K562 (cell line): ENCODE measurements at regions not wholly inside any gene's neighbourhood (a gene's known extent, or its start where the extent isn't known, plus 50 kb on each side); places are given as distances from the start of the nearest gene placed in this dataset.

Experiments used
- ATAC-seq: fragments of 200-7000 bp; cut with Tn5 transposase; 3 replicates; pipeline ENCODE4 v1.9.1; 2020; ENCODE audit warnings: moderate library complexity
- BruUV-seq: library from RNA; stranded (reverse); fragments of 400-500 nt; replicated peaks from 2 replicates; lab custom pipeline; 2021; lab: Mats Ljungman, UMichigan
- CTCF ChIA-PET: fragments of 300-600 bp; formaldehyde crosslinking; extraction: SDS; loops from one replicate; lab custom pipeline; 2021; ENCODE audit warnings: low intra/inter-chr PET ratio; lab: Yijun Ruan, JAX
- POLR2A ChIA-PET: fragments of 300-600, 350-650 bp; sonication (Branson Sonifier 250); formaldehyde crosslinking; extraction: SDS; loops from one replicate; lab custom pipeline; 2021; ENCODE audit warnings: antibody characterized with exemption, inconsistent platforms; lab: Yijun Ruan, JAX
- DNase-seq, 4 experiments: peaks; one replicate each; pipeline versions ENCODE4 v3.0.0 to v3.0.0-alpha.2; 2011 to 2018; ENCODE audit warnings: low spot score in 3 of 4, mixed read lengths in 3 of 4; ENCODE audit errors: extremely low read depth in 1 of 4
- FAIRE-seq: peaks from 2 replicates; lab custom pipeline; 2011; peaks lifted over from hg19 to GRCh38; lab: Jason Lieb, UNC
- H2AFZ ChIP-seq: 2 replicates; pipeline ENCODE4 v1.6.0; 2011; ENCODE audit warnings: low read depth, low read length, control low read depth, inconsistent platforms
- H3K27ac ChIP-seq: fragments of 200-600 bp; 3 replicates; pipeline ENCODE4 v1.8.0; 2011; ENCODE audit warnings: low read depth, mild to moderate bottlenecking, control low read depth, inconsistent platforms, low read length, moderate library complexity, mixed read lengths; ENCODE audit errors: extremely low read depth
- H3K27me3 ChIP-seq, 2 experiments: fragments of 300-600 bp in 1 of 2; 2 replicates in 1 of 2; 3 replicates in 1 of 2; pipeline versions ENCODE4 v1.6.0 to v1.8.0; 2011; ENCODE audit warnings: inconsistent platforms in 2 of 2, low read length in 2 of 2, mild to moderate bottlenecking in 1 of 2, mixed read lengths in 1 of 2, moderate library complexity in 1 of 2; ENCODE audit not compliant: control insufficient read depth in 2 of 2, insufficient read depth in 2 of 2
- H3K36me3 ChIP-seq: fragments of 300-600 bp; 3 replicates; pipeline ENCODE4 v1.8.0; 2011; ENCODE audit warnings: mild to moderate bottlenecking, low read length, inconsistent platforms; ENCODE audit not compliant: control insufficient read depth, insufficient read depth
- H3K4me1 ChIP-seq, 2 experiments: fragments of 200-600 bp in 1 of 2; replicated peaks in 1 of 2; 2 replicates in 1 of 2; 3 replicates in 1 of 2; pipeline versions ENCODE4 v1.5.1 to v1.8.0; 2011; ENCODE audit warnings: inconsistent platforms in 2 of 2, low read length in 2 of 2, mild to moderate bottlenecking in 1 of 2, mixed read lengths in 1 of 2, moderate library complexity in 1 of 2; ENCODE audit not compliant: control insufficient read depth in 2 of 2, insufficient read depth in 2 of 2
- H3K4me2 ChIP-seq: 2 replicates; pipeline ENCODE4 v1.6.1; 2011; ENCODE audit warnings: low read length, control low read depth, inconsistent platforms, mixed read lengths; ENCODE audit not compliant: insufficient read depth
- H3K4me3 ChIP-seq: fragments of 200-600 bp; sonication (generic), shearing (Covaris generic); 2 replicates; pipeline ENCODE4 v1.5.1; 2016; ENCODE audit warnings: control low read depth, inconsistent platforms
- H3K79me2 ChIP-seq: fragments of 200-600 bp; 3 replicates; pipeline ENCODE4 v1.8.0; 2011; ENCODE audit warnings: low read length, inconsistent platforms; ENCODE audit not compliant: control insufficient read depth, insufficient read depth
- H3K9ac ChIP-seq, 2 experiments: 2 replicates each; pipeline versions ENCODE4 v1.6.0 to v1.6.1; 2011; ENCODE audit warnings: low read depth in 2 of 2, low read length in 2 of 2, control low read depth in 1 of 2, inconsistent platforms in 1 of 2, mild to moderate bottlenecking in 1 of 2, mixed read lengths in 1 of 2; ENCODE audit not compliant: insufficient read depth in 1 of 2
- H3K9me1 ChIP-seq: one replicate; pipeline ENCODE4 v1.6.0; 2011; ENCODE audit warnings: inconsistent platforms, mild to moderate bottlenecking, low read length, moderate library complexity; ENCODE audit not compliant: control insufficient read depth, insufficient read depth
- H3K9me3 ChIP-seq: replicated peaks from 2 replicates; pipeline ENCODE4 v1.5.1; 2011; ENCODE audit warnings: low read depth, low read length, inconsistent platforms; ENCODE audit not compliant: control insufficient read depth, insufficient read depth
- H4K20me1 ChIP-seq: replicated peaks from 2 replicates; pipeline ENCODE4 v1.6.1; 2011; ENCODE audit warnings: low read length, inconsistent platforms, mixed read lengths; ENCODE audit not compliant: control insufficient read depth, insufficient read depth
- CBX2 ChIP-seq: fragments of 200-600 bp; sonication (generic); IDR thresholded peaks from one replicate; pipeline ENCODE4 v1.6.1; 2012; ENCODE audit warnings: mild to moderate bottlenecking, low read length, inconsistent platforms; ENCODE audit not compliant: insufficient read depth, poor library complexity, severe bottlenecking
- HEY1 ChIP-seq: fragments of 250-450 bp; sonication (Bioruptor Pico); IDR thresholded peaks from 2 replicates; pipeline ENCODE4 v1.5.0; 2020; ENCODE audit warnings: mild to moderate bottlenecking, moderate library complexity, borderline replicate concordance
- HNRNPL ChIP-seq: fragments of 200-400 bp; formaldehyde crosslinking; IDR thresholded peaks from 2 replicates; pipeline ENCODE4 v1.6.1; 2017; ENCODE audit warnings: low read depth, mild to moderate bottlenecking, low read length
- JUNB ChIP-seq: fragments of 450-650 bp; formaldehyde crosslinking; conservative IDR thresholded peaks from 2 replicates; pipeline ENCODE4 v1.4.0; 2020; ENCODE audit warnings: mild to moderate bottlenecking
- KLF6 ChIP-seq: fragments of 250-450 bp; sonication (Bioruptor Pico); IDR thresholded peaks from 2 replicates; pipeline ENCODE4 v1.4.0; 2020; ENCODE audit warnings: mild to moderate bottlenecking, moderate library complexity, borderline replicate concordance
- SMARCB1 ChIP-seq: IDR thresholded peaks from 2 replicates; pipeline ENCODE4 v1.6.1; 2011; ENCODE audit warnings: improper control_type of control experiment, low read depth; ENCODE audit not compliant: insufficient read length
- SPI1 ChIP-seq: IDR thresholded peaks from 2 replicates; pipeline ENCODE4 v1.6.1; 2011; ENCODE audit warnings: low read depth, low read length, control low read depth, borderline replicate concordance
- TRIM25 ChIP-seq: fragments of 450-650 bp; IDR thresholded peaks from 2 replicates; pipeline ENCODE4 v1.7.0; 2016; ENCODE audit warnings: borderline replicate concordance
- ZNF444 ChIP-seq: fragments of 250-450 bp; sonication (Bioruptor Pico); IDR thresholded peaks from 2 replicates; pipeline ENCODE4 v1.4.0; 2020; ENCODE audit warnings: mild to moderate bottlenecking, moderate library complexity
- ZNF609 ChIP-seq: sonication (generic); formaldehyde crosslinking; IDR thresholded peaks from 2 replicates; pipeline ENCODE4 v1.8.1; 2023; ENCODE audit warnings: missing genetic modification reagents, mild to moderate bottlenecking, borderline replicate concordance
- in situ Hi-C: fragments of 300-500 bp; cut with MboI; formaldehyde crosslinking; loops from 4 replicates; pipeline ENCODE4 v1.15.0; 2018; ENCODE audit warnings: inconsistent platforms, mixed read lengths
- intact Hi-C: fragments of 100-400 bp; cut with micrococcal nuclease; formaldehyde crosslinking; loops from 2 replicates; pipeline ENCODE4 v1.14.2; 2022
- TF ChIP-seq, protein P1 (sequence below): fragments of 450-650 bp; formaldehyde crosslinking; IDR thresholded peaks from 2 replicates; pipeline ENCODE4 v1.4.0; 2020; ENCODE audit warnings: mild to moderate bottlenecking, moderate library complexity
- TF ChIP-seq, protein P2 (sequence below): fragments of 450-650 bp; IDR thresholded peaks from 2 replicates; pipeline ENCODE4 v1.6.1; 2018; ENCODE audit warnings: mild to moderate bottlenecking, low read depth; ENCODE audit not compliant: partially characterized antibody

GRCh38 chr10:3439183-3439582, 266.6 kb upstream of the PITRM1 start:
- intact Hi-C loops, result no loop called here
- no peaks in the 10 kb centered on the region for H3K9me1 ChIP-seq

More at GRCh38 chr10:3439183-3439582, 266.6 kb upstream of the PITRM1 start:
- DNase-seq (no peak), FAIRE-seq (no peak), ATAC-seq (no peak)
- no peak overlapping the region for H3K4me2 ChIP-seq
- no peak overlapping the region for H3K9ac ChIP-seq
- ChIA-PET CTCF (no interaction called here), POLR2A (no interaction called here)
- no peaks in the 10 kb centered on the region; the same call in 1 of the 2 replicates for H4K20me1 ChIP-seq
- no peaks in the 10 kb centered on the region for H3K79me2 ChIP-seq
- H3K9me3 ChIP-seq, result no peaks in the 10 kb centered on the region
- H3K36me3 ChIP-seq, result no peaks in the 10 kb centered on the region
- H3K4me1 ChIP-seq, result no peaks in the 10 kb centered on the region
- H3K4me3 ChIP-seq, result no peak overlapping the region
- TF ChIP-seq, protein P1, sequence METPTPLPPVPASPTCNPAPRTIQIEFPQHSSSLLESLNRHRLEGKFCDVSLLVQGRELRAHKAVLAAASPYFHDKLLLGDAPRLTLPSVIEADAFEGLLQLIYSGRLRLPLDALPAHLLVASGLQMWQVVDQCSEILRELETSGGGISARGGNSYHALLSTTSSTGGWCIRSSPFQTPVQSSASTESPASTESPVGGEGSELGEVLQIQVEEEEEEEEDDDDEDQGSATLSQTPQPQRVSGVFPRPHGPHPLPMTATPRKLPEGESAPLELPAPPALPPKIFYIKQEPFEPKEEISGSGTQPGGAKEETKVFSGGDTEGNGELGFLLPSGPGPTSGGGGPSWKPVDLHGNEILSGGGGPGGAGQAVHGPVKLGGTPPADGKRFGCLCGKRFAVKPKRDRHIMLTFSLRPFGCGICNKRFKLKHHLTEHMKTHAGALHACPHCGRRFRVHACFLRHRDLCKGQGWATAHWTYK (CRISPR knock-in tag), result no peak
- TF ChIP-seq, protein P2, sequence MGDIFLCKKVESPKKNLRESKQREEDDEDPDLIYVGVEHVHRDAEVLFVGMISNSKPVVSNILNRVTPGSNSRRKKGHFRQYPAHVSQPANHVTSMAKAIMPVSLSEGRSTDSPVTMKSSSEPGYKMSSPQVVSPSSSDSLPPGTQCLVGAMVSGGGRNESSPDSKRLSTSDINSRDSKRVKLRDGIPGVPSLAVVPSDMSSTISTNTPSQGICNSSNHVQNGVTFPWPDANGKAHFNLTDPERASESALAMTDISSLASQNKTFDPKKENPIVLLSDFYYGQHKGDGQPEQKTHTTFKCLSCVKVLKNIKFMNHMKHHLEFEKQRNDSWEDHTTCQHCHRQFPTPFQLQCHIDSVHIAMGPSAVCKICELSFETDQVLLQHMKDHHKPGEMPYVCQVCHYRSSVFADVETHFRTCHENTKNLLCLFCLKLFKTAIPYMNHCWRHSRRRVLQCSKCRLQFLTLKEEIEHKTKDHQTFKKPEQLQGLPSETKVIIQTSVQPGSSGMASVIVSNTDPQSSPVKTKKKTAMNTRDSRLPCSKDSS, result no peak
- no peak for TF ChIP-seq CBX2
- TF ChIP-seq HEY1 (CRISPR knock-in tag), result no peak
- TF ChIP-seq SMARCB1, result no peak
- no peak for TF ChIP-seq HNRNPL
- TF ChIP-seq JUNB (CRISPR knock-in tag), result no peak
- no peak for TF ChIP-seq ZNF609 (CRISPR knock-in tag)
- no peak for TF ChIP-seq TRIM25
- TF ChIP-seq SPI1, result no peak
- TF ChIP-seq ZNF444 (CRISPR knock-in tag), result no peak
- no peak for TF ChIP-seq KLF6 (CRISPR knock-in tag)
- H2AFZ ChIP-seq, result no peak overlapping the region
- H3K27me3 ChIP-seq, result peaks cover 3 to 4% of the 10 kb centered on the region in 2 experiments; a peak in 3 of 5 replicates
- no peak overlapping the region for H3K27ac ChIP-seq
- BruUV-seq, result no TSS peak
- in situ Hi-C loops, result no loop called here
